Left colon (tissue), 2 donors: ENCODE measurements at regions not wholly inside any gene's neighbourhood (a gene's known extent, or its start where the extent isn't known, plus 50 kb on each side); places are given as distances from the start of the nearest gene placed in this dataset.

Experiments used
- ATAC-seq: fragments of 200-7000 bp; cut with Tn5 transposase; one replicate; pipeline ENCODE4 v1.9.1; 2020; ENCODE audit warnings: mild to moderate bottlenecking, moderate library complexity
- DNase-seq, 2 donors: peaks; one replicate each; pipeline ENCODE4 v3.0.0-alpha.2; 2020
- intact Hi-C, 2 donors: fragments of 100-400 bp; cut with DNase I in 1 of 2; cut with micrococcal nuclease in 1 of 2; formaldehyde crosslinking; loops; one replicate each; pipeline versions ENCODE4 v1.11.2 to v1.14.0; 2022; cut with DNase I, micrococcal nuclease
- donor health status: DM: no; HTN: no; CAD: no.
- donor health status: DM: yes; HTN: yes; CAD: no.

DNA sequence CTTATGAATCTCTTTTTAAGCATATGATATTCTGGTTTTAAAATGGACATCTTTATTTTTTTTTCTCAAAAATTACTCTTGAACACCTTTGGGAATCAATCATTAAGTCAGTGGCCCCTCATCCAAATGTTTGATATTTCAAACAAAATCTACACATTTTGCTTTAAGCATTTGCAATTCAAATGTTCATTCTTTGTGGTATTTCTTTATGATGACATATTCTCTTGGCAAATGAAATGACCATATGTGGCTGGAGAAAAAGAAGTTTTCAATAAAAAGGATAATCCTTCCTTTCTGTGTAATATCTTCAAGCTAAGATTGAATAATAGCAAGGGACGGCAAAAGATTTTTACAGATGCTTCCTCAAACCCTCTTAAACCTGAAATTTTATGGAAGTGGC, 420.8 kb downstream of the MTRR start:
- intact Hi-C loops, result no loop called here
- no peak for DNase-seq
- no peak for ATAC-seq

DNA sequence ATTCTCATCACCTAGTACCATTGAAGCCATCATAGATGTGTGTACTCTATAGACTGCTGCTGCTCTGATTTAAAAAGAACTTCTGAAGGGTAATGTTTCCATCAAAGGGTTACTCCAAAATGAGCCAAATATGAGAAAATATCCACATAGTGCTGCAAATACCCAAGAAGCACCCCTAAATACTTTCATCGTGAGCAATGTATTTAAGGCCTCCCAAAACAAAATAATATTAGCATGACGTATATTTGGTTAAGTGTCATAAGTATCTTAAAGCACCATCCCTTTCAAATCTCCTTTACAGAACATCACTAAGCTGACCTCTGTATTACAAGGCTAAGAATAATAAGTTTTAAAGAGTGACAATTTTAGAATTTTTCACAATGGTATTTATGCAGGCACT, 421.8 kb downstream of the MTRR start:
- intact Hi-C loops, result no loop called here
- ATAC-seq (no peak), DNase-seq (no peak)

- intact Hi-C loops, result no loop called here
- no peak for DNase-seq
- ATAC-seq, result no peak
These were observed 422.7 kb downstream of the MTRR start for GRCh38 chr5:8291641-8292040.

GRCh38 chr5:8295141-8295540, 426.2 kb downstream of the MTRR start:
- ATAC-seq, result no peak
- intact Hi-C loops, result no loop called here
- no peak for DNase-seq

- no peak for ATAC-seq
- intact Hi-C loops, result no loop called here
- DNase-seq, result no peak
These were observed 430.8 kb downstream of the MTRR start for GRCh38 chr5:8299716-8300115.

DNA sequence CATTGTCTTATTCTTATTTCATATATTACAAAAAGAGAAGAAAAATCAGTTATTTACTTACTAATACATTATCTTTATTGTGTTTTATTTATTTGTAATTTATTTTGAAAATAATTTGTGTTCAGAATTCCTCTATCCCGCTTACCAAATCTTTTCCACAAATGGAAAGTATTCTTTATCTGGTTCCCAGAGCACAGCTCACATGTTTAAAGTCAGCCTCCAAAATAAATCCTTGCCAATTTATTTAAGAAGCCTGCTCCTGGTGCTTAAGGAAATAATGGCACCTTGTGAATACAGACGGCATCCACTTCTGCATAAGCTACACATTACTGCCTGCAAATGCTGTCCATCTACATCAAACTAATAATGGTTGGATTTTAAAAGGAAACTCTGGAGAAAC, 435.4 kb downstream of the MTRR start:
- no peak for ATAC-seq
- intact Hi-C loops, result no loop called here
- DNase-seq, result no peak

- DNase-seq (no peak), ATAC-seq (no peak)
- intact Hi-C loops, result no loop called here
These were observed 437.4 kb downstream of the MTRR start for GRCh38 chr5:8306288-8306896.

DNA sequence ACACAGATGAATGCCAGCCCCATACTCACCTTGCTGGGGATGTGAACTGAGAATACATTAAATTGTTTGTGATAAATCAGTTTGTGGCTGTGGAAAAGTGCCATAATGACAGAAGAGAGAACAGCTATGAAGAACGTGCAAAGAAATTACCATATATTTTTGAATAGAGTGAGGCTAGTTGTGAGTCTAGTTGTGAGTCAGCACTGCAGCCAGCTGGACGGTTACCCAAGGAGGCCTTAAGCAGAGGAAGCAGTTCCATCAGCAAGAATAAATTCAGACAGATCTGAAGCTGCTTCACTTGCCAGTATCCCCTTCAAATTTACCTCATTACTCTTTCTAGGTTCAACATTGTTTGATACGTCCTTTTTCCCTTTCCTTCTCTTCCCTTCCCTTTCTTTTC, 446.0 kb downstream of the MTRR start:
- intact Hi-C loops, result no loop called here
- no peak for ATAC-seq
- DNase-seq, result no peak

- ATAC-seq (no peak), DNase-seq (no peak)
- intact Hi-C loops, result no loop called here
These were observed 447.8 kb downstream of the MTRR start for GRCh38 chr5:8316608-8317280.

GRCh38 chr5:8317335-8317734, 448.4 kb downstream of the MTRR start:
- intact Hi-C loops, result no loop called here
- DNase-seq (no peak), ATAC-seq (no peak)

- intact Hi-C loops, result no loop called here
- ATAC-seq, result no peak
- no peak for DNase-seq
These were observed 451.3 kb downstream of the MTRR start for GRCh38 chr5:8320244-8320643.

DNA sequence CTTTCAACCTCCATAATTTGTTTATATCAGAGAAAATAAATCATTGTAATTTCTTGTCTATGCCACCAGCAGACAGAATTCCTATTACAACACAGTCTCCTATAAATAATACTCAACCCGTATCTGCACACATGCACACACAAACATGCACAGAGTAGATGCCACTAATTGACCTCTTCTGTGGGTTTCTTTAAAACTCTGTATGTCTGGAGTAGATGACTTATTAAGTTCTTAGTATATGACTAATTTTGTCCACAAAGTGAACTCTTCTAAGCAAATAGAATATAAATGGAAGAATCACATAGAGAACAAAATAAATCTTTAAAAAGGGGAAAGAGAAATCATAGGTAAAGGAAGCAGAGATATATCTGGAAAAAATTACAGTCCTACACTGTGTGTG, 452.3 kb downstream of the MTRR start:
- DNase-seq (no peak), ATAC-seq (no peak)
- intact Hi-C loops, result no loop called here

GRCh38 chr5:8322484-8322883, 453.5 kb downstream of the MTRR start:
- ATAC-seq, result no peak

DNA sequence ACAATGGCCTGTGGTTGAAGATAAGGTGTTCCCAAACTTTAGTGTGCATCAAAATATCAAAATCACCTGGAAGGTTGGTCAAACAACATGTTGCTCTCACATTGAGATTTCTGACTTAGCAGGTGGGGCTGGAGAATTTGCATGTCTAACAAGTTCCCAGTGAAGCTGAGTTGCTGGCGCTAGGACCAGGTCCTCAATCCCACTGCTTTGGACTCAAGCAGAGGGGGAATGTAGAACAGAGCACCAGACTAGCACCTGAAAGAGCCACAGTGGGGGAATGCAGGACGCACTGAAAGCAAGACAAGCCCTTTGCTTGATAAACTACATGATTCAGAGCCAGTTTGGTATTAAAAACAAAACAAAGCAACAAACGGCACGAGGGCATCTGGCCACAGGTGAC, 458.1 kb downstream of the MTRR start:
- DNase-seq (no peak), ATAC-seq (no peak)
- intact Hi-C loops, result no loop called here

More at GRCh38 chr5:8322484-8322883, 453.5 kb downstream of the MTRR start:
- no peak for DNase-seq
- intact Hi-C loops, result no loop called here

- DNase-seq (no peak), ATAC-seq (no peak)
- intact Hi-C loops, result no loop called here
These were observed 460.8 kb downstream of the MTRR start for GRCh38 chr5:8329773-8330172.

GRCh38 chr5:8332666-8333445, 463.9 kb downstream of the MTRR start:
- ATAC-seq (no peak), DNase-seq (no peak)
- intact Hi-C loops, result no loop called here

DNA sequence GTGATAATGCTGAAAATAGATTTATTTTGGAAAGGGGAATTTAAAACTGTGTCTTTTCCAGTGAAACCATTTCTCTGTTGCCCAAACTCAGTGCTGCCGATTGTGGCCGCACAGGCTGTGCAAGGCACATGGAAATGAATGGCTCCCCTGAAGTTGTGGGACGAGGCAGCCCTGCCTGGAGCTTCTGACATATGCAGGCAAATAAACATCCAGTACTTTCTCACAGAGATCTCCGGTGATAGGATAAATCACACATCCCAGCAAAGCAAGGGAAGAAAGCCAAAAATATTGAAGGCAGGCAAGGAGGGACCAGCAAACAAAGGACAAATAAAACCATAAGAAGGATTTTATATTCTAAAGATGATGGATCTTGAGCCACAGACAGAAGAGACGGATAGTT, 464.5 kb downstream of the MTRR start:
- no peak for DNase-seq
- ATAC-seq, result no peak
- intact Hi-C loops, result no loop called here

GRCh38 chr5:8333977-8334376, 465.0 kb downstream of the MTRR start:
- no peak for DNase-seq
- no peak for ATAC-seq
- intact Hi-C loops, result no loop called here

DNA sequence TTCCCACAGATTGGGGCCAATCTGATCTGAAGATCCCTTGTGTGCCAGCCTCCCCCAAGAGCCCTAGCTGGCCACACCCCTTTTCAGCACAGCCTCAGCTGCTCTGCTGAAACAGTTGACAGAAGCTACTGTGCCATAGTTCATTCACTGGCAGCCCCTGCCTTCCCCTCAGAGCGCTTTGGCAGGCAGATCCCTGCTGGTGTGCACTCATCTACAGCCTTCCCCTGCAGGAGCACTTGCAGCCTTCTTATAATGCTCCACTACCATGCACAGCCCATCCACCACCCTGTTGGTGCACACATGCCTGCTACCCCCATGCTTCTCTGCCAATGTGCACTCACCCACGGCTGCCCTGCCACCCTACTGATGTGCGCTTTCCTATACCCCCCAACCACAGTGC, 471.3 kb downstream of the MTRR start:
- intact Hi-C loops, result no loop called here
- DNase-seq (no peak), ATAC-seq (peak; percentile 20)

DNA sequence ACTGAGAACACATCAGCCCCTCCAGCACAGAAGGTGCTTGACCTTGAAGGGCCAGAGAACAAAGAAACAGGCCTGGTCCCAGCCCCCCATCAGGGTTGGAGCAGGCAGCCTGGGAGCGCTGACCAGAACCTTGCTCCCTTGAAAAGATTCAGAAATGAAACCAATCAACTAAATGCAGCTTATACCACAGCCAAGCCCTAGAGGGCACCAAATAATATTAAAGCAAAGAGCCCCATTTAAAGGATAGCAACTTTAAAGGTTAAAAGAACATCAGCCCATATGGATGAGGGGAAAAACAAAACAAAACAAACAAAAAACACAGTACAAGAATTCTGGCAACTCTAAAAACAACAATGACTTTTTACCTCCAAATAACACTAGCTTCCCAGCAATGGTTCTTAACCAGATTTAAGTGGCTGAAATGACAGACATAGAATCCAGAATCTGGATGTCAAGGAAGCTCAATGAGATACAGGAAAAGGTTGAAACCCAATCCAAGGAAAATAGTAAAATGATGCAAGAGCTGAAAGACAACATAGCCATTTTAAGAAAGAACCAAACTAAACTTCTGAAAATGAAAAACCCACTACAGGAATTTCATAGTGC, 471.9 kb downstream of the MTRR start:
- intact Hi-C loops, result no loop called here
- ATAC-seq (peak; percentile 65), DNase-seq (no peak)
